ENCODE measurements at regions not wholly inside any gene's neighbourhood (a gene's known extent, or its start where the extent isn't known, plus 50 kb on each side); places are given as distances from the start of the nearest gene placed in this dataset.

GRCh38 chr3:23041918-23042696, 161.0 kb upstream of the UBE2E2 start:
- no peak for TF ChIP-seq BRCA1 (CRISPR knock-in tag; IDR thresholded peaks at IDR 0.05)
- TF ChIP-seq ZNF629 (CRISPR knock-in tag; conservative IDR thresholded peaks at IDR 0.05), result no peak
- no peak for TF ChIP-seq ZNF274 (CRISPR knock-in tag; IDR thresholded peaks at IDR 0.05)
- no peak for TF ChIP-seq HNF1A (IDR thresholded peaks at IDR 0.05; ENCODE audit: low read depth)
- no peak for TF ChIP-seq HNF1A (CRISPR knock-in tag; IDR thresholded peaks at IDR 0.05; ENCODE audit: borderline replicate concordance)
- TF ChIP-seq, protein P1, sequence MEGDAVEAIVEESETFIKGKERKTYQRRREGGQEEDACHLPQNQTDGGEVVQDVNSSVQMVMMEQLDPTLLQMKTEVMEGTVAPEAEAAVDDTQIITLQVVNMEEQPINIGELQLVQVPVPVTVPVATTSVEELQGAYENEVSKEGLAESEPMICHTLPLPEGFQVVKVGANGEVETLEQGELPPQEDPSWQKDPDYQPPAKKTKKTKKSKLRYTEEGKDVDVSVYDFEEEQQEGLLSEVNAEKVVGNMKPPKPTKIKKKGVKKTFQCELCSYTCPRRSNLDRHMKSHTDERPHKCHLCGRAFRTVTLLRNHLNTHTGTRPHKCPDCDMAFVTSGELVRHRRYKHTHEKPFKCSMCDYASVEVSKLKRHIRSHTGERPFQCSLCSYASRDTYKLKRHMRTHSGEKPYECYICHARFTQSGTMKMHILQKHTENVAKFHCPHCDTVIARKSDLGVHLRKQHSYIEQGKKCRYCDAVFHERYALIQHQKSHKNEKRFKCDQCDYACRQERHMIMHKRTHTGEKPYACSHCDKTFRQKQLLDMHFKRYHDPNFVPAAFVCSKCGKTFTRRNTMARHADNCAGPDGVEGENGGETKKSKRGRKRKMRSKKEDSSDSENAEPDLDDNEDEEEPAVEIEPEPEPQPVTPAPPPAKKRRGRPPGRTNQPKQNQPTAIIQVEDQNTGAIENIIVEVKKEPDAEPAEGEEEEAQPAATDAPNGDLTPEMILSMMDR (CRISPR knock-in tag; IDR thresholded peaks at IDR 0.05), result no peak
- TF ChIP-seq, protein P2, sequence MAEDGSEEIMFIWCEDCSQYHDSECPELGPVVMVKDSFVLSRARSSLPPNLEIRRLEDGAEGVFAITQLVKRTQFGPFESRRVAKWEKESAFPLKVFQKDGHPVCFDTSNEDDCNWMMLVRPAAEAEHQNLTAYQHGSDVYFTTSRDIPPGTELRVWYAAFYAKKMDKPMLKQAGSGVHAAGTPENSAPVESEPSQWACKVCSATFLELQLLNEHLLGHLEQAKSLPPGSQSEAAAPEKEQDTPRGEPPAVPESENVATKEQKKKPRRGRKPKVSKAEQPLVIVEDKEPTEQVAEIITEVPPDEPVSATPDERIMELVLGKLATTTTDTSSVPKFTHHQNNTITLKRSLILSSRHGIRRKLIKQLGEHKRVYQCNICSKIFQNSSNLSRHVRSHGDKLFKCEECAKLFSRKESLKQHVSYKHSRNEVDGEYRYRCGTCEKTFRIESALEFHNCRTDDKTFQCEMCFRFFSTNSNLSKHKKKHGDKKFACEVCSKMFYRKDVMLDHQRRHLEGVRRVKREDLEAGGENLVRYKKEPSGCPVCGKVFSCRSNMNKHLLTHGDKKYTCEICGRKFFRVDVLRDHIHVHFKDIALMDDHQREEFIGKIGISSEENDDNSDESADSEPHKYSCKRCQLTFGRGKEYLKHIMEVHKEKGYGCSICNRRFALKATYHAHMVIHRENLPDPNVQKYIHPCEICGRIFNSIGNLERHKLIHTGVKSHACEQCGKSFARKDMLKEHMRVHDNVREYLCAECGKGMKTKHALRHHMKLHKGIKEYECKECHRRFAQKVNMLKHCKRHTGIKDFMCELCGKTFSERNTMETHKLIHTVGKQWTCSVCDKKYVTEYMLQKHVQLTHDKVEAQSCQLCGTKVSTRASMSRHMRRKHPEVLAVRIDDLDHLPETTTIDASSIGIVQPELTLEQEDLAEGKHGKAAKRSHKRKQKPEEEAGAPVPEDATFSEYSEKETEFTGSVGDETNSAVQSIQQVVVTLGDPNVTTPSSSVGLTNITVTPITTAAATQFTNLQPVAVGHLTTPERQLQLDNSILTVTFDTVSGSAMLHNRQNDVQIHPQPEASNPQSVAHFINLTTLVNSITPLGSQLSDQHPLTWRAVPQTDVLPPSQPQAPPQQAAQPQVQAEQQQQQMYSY (CRISPR knock-in tag; IDR thresholded peaks at IDR 0.05), result no peak
- no peak for TF ChIP-seq CEBPG (CRISPR knock-in tag; IDR thresholded peaks at IDR 0.05)
- TF ChIP-seq FOXC1 (CRISPR knock-in tag; IDR thresholded peaks at IDR 0.05; ENCODE audit: borderline replicate concordance), result no peak
- no peak for TF ChIP-seq TAF1 (CRISPR knock-in tag; IDR thresholded peaks at IDR 0.05)

Measured in HepG2 (cell line).